Cardiac fibroblast (primary cell): ENCODE measurements at regions not wholly inside any gene's neighbourhood (a gene's known extent, or its start where the extent isn't known, plus 50 kb on each side); places are given as distances from the start of the nearest gene placed in this dataset.

Experiments used
- DNase-seq, 2 donors: peaks; one replicate each; pipeline versions ENCODE4 v3.0.0 to v3.0.0-alpha.2; 2010; ENCODE audit warnings: low read depth in 2 of 2
- H3K4me3 ChIP-seq, 2 donors: replicated peaks in 1 of 2; 1 replicate in 1 of 2; 2 replicates in 1 of 2; pipeline ENCODE4 v1.5.1; 2011; ENCODE audit warnings: low read depth in 2 of 2, low read length in 2 of 2, mild to moderate bottlenecking in 2 of 2, moderate library complexity in 1 of 2
- TF ChIP-seq, protein P1 (sequence below): IDR thresholded peaks from one replicate; pipeline ENCODE4 v1.5.1; 2011; ENCODE audit warnings: low read depth, mild to moderate bottlenecking, low read length, inconsistent platforms

DNA sequence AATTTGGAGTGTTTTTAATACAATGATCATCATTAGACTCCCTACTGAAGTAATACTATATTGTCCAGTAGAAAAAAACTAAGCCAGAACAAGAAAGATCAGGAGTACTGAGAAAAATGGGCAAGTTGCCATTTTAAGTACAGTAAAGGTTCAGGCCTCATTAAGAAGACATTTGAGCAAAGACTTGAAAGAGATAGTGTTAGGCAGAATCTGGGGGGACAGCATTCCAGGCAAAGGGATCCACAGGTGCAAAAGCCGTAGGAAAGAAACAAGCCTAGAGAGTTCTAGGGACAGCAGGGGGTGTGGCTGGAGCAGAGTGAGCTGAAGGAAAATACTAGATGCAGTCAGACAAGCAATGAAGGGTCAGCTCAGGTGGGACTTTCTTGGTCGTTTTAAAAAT lies 58.1 kb upstream of the INTU start:
- TF ChIP-seq, protein P1, sequence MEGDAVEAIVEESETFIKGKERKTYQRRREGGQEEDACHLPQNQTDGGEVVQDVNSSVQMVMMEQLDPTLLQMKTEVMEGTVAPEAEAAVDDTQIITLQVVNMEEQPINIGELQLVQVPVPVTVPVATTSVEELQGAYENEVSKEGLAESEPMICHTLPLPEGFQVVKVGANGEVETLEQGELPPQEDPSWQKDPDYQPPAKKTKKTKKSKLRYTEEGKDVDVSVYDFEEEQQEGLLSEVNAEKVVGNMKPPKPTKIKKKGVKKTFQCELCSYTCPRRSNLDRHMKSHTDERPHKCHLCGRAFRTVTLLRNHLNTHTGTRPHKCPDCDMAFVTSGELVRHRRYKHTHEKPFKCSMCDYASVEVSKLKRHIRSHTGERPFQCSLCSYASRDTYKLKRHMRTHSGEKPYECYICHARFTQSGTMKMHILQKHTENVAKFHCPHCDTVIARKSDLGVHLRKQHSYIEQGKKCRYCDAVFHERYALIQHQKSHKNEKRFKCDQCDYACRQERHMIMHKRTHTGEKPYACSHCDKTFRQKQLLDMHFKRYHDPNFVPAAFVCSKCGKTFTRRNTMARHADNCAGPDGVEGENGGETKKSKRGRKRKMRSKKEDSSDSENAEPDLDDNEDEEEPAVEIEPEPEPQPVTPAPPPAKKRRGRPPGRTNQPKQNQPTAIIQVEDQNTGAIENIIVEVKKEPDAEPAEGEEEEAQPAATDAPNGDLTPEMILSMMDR, result no peak

GRCh38 chr4:127575888-127576287 lies 56.9 kb upstream of the INTU start:
- H3K4me3 ChIP-seq, result no peak overlapping the region
- TF ChIP-seq, protein P1, result no peak
- no peak for DNase-seq

More for the DNA sequence above, 58.1 kb upstream of the INTU start:
- no peak overlapping the region for H3K4me3 ChIP-seq
- DNase-seq, result no peak

DNA sequence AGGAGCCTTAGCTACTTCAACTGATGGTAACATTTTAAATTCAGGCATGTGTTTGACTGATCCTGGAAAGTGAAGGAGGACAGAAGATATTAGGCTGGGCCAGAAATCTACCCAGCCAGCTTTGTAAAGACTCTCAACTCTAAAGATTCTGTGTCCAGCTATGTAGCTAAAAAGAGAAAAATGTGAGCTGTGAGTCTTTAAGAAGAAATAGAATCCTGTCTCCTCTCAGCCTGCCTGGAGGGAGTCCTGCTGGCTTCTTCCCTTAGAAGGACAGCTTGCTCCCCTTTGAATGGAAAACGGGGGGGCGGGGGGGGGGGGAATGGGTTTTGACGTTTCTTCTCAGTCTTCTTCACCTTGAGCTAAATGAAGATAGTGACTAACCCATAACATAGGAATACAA lies 54.3 kb upstream of the INTU start:
- no peak for DNase-seq
- TF ChIP-seq, protein P1, result no peak
- H3K4me3 ChIP-seq, result no peak overlapping the region

DNA sequence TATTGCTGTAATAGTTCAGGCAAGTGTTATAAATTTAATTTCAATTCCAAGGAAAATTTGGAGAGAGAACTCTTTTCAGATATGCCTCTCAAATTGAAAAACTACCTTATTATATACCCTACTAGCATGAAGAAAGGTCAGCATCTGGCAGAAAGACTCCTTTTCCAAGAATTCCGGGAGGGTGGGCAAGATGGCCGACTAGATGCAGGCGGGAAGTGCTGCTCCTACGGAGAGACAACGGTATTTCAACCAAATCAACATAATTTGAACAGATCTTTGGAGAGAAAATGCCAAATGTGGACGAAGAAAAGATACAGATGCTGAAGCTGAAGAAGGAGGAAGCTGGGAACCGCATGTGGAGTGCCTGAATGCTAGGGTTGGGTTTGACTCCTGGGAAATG lies 53.8 kb upstream of the INTU start:
- no peak for DNase-seq
- TF ChIP-seq, protein P1, result no peak
- H3K4me3 ChIP-seq, result no peak overlapping the region

DNA sequence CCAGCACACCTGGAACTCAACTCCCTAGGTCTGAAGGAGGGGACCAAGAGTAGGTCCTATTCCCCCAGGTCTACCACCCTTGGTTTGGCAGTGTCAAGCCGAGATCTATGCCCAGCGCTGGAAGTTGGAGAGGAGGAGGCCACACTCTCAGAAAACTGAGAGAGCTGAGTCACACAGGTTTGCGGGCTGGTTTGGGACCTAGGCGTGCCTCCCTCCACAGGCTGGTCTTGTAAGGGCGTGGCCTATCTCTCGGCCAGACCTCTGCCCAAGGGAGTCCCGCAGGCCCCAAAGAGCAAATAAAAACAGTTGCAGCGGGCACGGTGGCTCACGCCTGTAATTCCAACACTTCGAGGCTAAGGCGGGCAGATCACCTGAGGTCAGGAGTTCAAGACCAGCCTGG lies 52.9 kb upstream of the INTU start:
- DNase-seq, result no peak
- TF ChIP-seq, protein P1, result no peak
- no peak overlapping the region for H3K4me3 ChIP-seq

GRCh38 chr4:127580300-127580699 lies 52.5 kb upstream of the INTU start:
- H3K4me3 ChIP-seq, result no peak overlapping the region
- TF ChIP-seq, protein P1, result no peak
- no peak for DNase-seq

GRCh38 chr4:127580891-127581290 lies 51.9 kb upstream of the INTU start:
- H3K4me3 ChIP-seq, result no peak overlapping the region
- TF ChIP-seq, protein P1, result no peak

More at GRCh38 chr4:127580891-127581290, 51.9 kb upstream of the INTU start:
- DNase-seq, result no peak
